Fibroblast of skin of back (primary cell): ENCODE measurements at regions not wholly inside any gene's neighbourhood (a gene's known extent, or its start where the extent isn't known, plus 50 kb on each side); places are given as distances from the start of the nearest gene placed in this dataset.

Experiments used
- DNase-seq: peaks from one replicate; pipeline ENCODE4 v3.0.0-alpha.2; 2013

DNA sequence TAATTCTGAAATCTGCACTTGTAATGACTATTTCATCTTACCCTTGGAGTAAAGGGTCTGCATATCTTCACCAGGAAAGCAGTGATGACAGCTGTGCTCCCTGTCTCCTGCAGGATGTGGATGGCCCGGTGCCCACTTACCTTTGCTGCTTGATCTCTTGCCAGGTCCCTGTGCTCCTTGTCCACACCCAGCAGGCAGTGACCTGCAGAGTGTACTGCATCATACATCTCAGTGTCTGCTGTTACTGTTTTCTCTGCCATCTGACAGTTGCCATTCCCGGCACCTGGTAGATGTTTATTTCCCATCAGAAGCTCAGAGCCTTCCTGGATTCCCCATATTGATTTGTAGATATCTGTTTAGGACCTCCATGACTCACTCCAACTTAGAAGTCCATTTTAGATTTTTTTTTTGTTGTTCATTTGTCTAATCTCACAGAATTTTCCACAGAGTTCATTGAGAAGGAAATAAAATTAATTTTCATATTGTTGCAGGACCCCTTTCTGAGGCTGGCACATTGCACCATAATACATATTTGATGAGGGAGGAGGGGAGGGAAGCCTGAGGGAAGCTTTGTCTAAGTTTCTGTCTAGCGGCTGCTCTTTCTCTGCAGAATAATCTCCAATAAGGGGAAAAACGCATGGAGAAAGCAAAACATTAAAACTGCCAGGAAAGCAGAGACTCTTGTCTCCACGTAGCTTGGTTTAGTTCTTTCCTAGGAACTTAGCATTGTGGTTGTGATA lies 697.5 kb upstream of the RAB6C start:
- DNase-seq, result no peak

DNA sequence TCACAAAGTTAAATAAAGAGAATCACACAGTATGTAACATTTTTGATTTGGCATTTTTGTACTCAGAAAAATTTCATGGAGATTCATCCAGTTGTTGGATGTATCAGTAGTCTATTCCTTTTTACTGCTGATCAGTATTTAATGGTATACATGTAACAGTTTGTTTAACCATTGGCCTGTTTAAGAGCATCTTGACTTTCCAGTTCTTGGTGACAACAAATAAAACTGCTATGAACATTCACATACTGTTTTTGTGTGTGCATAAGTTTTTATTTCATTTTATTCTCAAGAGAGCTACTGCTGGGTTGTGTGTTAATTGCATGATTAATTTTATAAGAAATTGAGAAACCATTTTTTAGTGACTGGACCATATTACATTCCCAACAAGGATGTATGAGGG lies 694.5 kb upstream of the RAB6C start:
- no peak for DNase-seq

DNA sequence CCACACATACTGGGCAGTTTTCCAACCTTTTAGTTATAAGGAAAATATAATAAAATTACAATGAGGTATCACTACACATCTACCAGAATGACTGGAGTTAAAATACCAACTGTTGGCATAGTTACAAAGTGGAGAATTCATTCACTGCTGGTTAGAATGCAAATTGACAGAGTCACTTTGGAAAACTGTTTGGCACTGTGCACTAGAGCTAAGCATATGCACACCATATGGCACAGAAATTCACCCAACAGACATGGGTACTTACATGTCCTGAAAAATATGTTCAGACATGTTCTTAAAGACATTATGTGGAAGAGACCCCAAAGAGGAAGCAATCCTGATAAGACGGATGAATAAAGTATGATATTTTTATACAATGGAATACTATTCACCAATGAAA lies 686.1 kb upstream of the RAB6C start:
- DNase-seq, result no peak

DNA sequence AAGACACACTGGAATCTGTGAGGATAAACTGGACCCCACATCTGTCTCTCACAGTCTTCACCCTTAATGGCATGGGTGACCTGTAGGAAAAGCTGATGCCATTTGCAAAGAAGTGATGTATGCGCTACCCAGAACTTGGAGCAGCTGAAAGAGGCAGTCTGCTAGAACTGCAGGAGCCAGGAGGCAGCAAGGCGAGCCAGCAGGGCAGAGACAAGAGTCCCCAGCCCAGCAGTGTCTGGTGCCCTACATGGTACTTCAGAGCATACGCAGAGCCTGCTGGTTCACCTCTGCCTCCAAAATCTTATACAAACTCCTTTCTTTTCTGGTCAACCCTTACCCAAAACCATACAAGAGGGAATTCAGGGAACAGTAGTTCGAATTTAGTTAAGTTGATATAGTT lies 683.1 kb upstream of the RAB6C start:
- no peak for DNase-seq

DNA sequence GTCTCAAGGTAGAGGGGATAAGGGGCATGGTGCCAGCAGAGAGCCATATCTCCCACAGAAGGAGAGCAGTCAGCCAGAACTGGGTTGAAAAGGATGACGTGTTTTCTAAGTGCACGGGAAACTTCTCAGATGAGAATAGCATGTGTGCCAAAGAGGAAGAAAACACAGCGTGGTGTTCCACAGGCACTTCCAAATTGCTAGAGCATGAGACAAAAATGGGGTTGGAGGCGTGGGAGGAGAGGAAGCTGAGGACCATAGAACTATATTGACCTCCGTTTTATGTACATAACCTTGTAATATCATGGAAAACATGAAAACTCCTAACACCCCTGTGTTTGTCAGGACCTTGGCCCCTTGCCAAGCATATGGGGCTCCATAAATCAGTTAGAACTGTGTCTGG lies 682.7 kb upstream of the RAB6C start:
- no peak for DNase-seq

DNA sequence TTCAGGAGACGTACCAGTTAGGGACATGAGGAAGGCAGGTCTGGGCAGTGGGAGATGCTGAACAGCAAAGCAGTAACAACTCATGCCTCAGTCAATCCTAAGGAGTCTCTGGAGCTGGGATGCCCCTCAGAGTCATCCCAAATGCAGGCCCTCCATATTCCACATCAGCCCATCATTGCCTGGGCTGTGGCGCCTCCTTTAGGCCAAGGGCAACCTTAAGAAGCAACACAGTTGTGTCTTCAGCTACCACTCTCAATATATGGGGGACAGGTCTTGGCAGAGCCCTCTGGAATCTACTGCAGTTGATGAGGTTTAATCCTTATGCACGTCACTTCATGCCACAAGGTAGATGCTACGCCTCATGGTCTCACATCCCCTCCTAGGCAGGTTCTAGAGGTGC lies 682.0 kb upstream of the RAB6C start:
- no peak for DNase-seq

DNA sequence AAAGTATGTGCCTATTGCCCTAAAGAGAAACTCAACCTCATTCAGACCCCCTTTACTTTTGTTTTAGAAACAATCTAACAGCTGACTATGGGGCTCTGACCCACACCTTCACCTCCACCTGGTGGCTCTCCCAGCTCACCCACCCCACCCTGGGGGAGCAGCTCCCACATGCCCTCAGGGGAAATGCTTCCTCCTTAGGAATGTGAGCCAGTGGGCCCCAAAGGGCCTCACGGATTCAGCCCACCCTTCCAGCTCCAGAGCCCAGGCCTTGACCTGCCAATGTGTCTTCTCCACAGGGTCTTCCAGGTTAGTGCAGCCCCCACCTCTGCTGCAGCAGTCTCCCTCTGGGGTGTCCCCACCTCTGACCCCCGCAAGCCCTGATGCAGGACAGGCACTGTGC lies 680.1 kb upstream of the RAB6C start:
- no peak for DNase-seq

DNA sequence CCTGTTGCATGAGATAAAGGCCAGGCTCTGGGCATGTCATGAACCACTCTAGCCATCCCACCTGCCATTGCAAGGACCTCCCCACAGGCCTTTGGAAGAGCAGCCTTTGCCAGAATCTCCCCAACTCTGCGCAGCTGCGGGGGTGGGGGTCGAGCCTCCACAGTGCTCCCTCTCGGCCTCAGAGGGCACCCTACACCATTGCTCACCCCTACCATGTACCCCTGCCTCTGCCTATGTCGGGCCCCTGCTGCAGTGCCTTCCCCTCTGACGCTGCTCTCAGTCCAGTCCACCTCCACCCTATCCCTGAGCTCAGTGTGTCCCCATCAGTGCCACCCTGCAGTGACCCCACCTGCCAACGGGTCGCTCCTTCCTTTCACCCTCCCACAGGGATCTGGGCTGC lies 679.7 kb upstream of the RAB6C start:
- no peak for DNase-seq

DNA sequence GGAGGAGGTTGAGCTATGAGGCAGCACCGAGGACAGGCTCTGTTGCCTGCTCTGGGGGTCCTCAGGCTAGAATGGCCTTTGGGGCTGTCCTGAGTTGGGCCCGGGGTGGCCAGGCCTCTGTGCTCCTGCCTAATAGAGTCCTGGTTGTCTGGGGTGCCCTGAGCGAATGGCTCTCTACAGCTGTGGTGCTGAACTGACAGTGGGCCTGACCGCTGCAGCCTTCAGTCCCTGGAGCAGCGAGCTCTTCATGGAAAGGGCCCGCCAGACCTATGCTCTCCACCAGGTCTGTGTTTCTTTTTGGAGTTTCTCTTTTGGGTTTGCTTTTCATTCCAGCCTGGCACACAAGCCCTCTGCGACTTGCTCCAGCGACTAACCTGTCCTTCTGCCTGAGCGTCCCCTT lies 679.0 kb upstream of the RAB6C start:
- no peak for DNase-seq

DNA sequence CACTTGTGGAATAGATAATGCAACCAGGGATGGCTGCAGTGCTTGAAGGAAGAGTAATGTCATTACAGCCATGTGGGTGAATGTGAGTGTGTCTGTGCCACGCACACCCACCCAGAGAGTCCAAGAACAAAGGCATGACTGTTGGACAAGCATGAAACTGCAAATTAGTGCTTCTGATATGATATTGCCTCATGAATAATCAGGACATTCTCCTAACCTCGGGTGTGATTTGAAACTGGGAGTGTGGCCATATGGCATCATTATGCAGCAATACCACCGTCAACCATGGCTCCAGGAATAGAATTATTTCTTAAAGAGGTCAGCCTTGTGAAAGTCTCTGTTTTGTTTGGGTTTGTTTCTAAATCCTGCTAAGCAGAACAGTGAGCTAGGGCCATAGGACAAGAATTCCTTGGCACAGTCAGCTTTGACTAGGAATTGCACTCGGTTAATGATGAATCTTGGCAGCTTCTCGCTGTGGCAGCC lies 678.0 kb upstream of the RAB6C start:
- DNase-seq, result no peak

DNA sequence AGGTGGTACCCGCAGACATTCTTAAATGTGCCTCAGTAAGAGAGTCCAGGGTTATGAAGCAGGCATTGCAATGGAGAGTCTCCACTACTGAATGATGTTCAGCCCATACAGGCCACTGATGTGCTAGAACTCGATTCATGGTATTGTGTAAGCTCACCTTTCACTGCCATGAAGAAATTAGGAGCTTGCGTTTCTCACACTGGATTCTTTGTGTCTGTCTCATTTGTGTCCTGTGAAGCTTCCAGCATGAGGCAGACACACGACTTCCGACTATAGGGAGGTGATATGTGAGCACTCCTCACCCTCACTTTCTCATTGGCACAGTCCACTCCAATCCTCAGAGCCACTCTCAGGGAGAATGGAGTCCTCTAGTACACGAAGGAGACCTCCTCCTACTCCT lies 677.4 kb upstream of the RAB6C start:
- no peak for DNase-seq

DNA sequence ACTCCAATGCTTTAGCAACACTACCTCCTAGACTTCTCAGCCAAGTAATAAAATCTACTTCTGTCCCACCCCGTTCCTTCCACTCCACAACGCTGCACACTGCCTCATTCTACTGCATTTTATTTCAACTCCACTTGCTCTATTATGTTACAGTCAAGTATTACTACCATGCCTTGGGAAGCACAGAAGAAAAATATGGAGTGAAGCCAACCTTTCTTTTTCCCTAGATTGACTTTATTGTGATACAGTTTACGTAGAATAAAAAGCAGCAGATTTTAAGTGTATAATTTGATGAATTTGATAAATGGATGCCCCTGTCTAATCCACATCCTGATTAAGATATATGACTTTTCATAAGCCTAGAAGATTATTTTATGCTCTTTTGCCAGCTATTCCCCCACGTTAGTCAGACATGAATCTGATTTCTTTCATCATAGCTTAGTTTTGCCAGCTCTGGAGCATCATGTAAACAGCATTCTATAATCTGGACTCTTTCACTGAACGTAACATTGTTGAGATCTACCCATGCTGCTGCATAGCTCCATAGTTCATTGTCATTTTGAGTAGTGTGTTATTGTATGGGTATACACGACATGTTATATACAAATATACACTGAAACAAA lies 676.8 kb upstream of the RAB6C start:
- no peak for DNase-seq

DNA sequence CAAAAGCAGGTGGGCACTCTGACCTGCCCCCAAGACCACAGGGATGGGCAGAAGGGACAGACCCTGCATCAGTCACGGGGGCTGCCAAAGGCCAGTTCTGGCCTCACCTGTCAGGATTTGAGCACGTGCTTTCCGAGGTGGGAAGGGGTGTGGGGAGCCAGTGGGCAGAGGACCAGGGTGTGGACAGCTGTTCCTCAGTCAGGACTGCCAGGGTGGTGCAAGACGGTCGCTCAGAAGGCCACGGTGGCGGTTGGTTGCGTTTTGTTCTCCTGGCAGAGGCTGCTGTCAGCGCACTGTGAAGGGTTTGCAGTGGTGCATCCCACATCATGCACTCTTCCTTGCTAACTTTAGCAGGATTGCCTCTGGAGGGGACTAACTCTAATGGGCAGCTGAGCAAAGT lies 665.3 kb upstream of the RAB6C start:
- no peak for DNase-seq

DNA sequence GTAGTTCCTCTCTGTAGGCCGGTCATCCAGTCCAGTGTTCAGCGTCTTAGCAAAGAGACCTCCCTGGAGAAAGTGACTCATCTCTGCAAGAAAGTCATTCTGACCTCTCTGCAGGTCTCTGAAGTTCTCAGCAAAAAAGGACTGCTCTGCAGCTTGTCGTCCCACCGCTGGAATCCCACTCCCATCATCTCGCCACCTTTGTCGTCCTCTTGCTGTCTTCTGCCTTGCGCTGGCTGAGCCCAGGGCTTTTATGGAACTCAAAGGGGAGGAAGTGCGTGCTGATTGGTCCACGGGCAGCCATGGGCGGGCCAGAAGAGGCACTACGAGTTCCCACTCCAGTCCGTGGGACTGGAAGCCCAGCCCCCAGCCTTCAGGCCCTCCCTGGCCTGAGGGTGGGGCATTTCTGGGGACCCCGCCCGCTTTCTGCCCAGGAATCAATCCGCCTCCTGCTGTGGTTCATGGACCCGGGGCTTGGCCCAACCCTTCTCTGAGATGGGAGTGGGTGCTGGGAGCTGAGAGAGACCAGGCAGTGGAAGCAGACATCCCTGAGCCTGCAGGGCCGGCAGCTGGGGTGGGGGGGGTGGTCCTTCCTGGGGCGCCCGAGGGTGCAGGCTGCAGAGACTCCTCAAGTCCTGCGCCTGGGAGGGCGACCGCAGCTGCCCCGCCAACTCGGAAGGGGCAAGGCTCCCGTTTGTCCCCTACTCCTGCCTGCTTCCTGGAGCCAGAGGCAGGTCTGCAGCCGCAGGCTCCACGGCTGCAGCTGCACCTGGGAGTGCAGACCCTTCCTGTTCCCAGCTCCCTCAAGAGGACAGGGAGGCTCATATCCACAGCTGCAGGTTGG lies 660.7 kb upstream of the RAB6C start:
- DNase-seq, result no peak

DNA sequence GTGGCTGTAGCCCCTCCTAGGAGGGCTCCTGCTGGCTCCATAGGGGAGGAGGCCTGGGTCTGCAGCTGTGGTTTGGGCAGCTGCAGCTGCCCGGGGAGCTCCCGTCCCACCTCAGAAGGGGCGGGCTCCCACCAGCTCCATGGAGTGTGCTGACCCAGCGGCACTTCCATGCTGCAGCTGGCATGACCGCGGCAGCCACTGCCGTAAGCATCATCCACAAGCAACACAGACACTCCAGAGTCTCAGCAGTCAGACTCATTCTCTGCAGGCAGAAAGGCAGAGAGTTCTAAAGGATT lies 660.1 kb upstream of the RAB6C start:
- no peak for DNase-seq

DNA sequence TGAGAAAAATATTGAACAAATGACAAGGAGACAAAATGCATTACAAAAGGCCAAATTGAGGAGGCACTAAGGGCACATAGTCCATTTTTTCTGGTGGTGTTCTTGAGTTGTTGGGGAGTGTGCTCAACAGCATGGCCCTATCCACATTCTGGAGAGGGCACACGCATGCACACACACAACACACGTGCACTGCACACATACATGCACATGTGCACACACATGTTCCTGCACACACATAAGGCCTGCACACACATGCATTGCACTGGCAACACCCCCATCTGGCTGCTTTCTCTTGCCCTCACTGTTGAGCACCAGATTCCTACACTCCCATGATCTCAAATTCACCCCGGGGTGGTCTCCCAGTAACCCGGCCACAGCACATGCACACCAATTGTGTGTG lies 659.2 kb upstream of the RAB6C start:
- DNase-seq, result no peak

DNA sequence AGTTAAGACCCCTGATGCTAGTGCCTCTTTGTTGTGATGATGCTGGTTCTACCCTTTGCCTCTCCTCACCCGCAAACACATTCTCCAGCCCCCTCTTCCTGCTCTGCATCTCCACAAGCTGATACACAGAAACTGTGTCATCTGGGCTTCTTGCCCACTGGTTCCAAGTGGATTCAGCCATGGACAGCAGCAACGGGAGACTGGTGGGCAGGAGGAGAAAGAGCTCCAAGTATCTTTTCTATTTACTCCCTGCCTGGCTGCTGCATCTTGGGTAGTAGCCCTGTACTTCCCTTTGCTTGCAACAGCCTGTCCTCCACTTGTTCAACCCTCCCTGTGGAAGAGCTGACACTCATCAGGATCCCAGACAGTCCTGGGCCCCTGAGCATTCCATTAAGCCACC lies 655.1 kb upstream of the RAB6C start:
- DNase-seq, result no peak

DNA sequence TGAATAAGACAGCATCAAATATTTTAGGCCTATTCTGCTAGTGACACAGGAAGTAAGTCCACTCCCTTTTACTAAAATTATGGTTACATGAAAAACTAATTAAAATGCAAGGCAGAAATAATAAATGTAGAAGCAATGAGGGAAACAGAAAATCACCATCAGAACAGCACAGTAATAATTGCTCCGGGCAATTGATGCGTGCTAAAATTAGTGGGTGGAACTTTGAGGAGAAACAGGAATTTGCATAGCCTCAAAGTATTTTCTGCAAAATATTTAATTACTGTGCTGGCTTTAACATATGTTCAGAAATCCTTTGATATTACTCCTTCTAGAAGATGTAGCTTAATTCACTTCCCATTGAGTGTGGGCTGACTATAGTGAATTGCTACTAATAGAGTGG lies 654.3 kb upstream of the RAB6C start:
- no peak for DNase-seq

DNA sequence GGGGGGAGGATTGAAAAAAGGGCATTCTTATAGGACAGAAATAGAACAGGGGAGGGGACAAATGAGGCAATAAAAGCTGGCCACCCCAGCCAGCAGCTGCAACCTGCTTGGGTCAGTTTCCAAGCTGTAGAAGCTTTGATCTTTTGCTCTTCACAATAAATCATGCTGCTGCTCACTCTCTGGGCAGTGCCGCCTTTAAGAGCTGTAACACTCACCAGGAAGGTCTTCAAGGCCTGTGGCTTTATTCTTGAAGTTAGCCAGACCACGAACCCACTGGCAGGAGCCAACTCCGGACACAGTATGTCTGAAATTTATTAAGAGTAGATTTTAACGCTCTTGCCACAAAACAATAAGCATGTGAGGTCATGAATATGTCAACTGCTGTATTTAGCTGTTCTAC lies 649.9 kb upstream of the RAB6C start:
- DNase-seq, result no peak

DNA sequence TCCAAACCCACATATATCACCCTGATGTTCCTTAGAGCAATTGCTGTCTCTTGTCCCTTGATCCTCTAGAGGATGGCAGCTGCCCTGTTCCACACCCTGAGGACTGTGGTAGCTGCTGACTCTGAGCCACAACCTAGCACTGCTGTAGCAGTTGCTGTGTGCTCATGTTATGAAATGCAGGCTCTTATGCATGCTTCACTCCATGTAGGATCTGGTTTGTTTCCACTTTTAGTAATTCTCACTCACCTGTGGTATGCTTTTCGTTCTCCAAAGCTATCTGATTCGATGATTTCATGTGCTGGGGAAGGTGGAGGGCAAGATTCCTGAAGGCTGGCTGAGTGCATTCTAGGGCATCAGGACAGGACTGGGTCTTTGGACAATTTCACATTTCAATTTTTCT lies 649.0 kb upstream of the RAB6C start:
- DNase-seq, result no peak

DNA sequence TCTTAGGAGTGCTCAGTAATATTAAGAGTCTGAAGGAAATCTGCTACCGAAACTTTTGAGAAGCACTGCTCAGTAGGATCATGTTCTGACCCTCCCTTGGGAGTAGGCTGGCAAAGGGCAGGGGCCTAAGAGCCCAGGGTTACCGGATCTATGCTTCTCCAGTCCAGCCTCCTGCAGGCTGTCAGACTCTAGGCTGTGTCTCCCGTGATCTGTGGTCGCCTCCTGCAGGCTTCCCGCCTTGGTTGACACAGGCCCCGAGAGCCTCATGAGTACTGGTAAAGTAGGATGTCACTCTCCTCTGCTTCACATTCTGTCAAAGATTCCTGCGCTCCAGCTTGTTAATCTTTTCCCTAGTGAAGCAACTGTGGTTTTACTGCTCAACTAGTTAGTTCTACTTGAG lies 647.8 kb upstream of the RAB6C start:
- no peak for DNase-seq

DNA sequence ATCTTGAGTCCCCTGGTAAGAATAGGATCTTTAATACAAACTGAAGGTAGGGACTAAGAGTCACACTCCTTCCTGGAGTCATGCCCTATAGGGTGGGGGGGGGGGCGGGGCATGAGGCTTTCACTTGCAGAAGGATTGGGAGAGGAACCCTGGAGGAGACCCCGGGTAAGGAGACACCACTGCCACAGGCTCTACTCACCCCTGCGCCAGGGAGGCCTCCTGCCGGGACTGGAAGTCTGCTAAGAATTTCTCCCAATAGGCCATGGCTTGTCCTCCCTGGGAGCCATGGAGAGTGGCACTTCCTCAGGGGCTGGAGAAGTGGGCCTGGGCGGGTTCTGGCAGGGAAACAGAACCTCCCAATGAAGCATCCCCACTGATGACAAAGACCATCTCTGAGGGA lies 645.3 kb upstream of the RAB6C start:
- no peak for DNase-seq

DNA sequence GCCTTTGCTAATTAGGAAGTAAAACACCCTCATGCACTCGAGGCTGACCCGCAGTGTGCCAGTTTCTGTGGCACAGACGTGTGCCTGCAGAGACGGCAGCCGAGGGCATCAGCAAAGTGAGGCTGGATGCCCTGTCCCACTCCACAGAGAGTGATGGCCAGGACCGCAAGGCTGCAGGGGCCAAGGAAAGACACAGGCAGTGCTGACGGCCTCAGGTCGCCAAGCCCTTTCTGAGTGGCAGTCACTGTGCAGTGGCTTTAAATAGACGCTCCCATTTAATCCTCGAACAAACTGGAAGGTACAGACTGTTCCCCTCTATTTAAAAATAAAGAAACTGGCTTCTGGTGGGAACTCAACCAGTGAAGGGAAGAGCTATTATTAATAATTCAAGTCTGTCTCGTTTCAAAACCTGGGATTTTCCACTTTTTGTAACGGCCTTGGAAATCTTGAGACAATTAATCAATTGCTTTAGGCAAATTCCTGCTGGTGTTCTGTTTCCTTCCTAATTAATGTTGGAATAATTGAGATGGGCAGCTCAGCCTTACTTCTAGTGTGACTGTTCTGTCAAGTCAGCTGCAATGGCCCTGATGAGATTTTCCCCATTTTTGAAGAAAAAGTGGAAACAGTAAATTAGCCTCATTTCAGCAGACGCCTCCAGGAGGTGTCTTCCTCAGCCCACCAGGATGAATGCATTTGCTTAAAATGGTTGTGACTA lies 644.6 kb upstream of the RAB6C start:
- DNase-seq, result no peak
